ENCODE measurements at regions not wholly inside any gene's neighbourhood (a gene's known extent, or its start where the extent isn't known, plus 50 kb on each side); places are given as distances from the start of the nearest gene placed in this dataset.

DNA sequence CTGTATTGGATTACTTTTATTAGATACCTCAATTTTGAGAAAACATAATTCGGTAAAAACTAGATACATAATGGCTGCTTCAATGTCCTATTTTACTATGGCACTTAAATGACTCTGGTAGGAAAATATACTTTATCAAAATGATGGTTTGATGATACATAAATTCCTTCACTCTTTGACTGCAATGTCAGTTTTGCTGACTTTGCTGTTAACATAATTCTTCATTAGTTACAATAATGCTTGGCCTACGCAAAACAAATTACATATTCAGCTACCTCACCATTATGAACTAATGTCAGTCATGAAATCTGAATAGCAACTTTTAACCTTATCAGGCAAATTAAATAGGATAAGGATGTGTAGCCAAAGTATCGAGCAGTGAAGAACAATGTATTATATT, 1364.7 kb downstream of the KCNT2 start:
- ATAC-seq: no peak
- TF ChIP-seq ISL1 (CRISPR knock-in tag; IDR thresholded peaks at IDR 0.05) (no peak), BACH2 (CRISPR knock-in tag; IDR thresholded peaks at IDR 0.05; ENCODE audit: borderline replicate concordance) (no peak), ZFP3 (CRISPR knock-in tag; IDR thresholded peaks at IDR 0.05) (no peak), RARB (CRISPR knock-in tag; IDR thresholded peaks at IDR 0.05) (no peak), ZC3H10 (CRISPR knock-in tag; IDR thresholded peaks at IDR 0.05) (no peak), ZNF565 (CRISPR knock-in tag; conservative IDR thresholded peaks at IDR 0.05; ENCODE audit: low read depth) (no peak), CSDC2 (CRISPR knock-in tag; IDR thresholded peaks at IDR 0.05) (no peak), SNAI2 (CRISPR knock-in tag; IDR thresholded peaks at IDR 0.05) (no peak), GLIS3 (CRISPR knock-in tag; IDR thresholded peaks at IDR 0.05) (no peak), ZFP30 (CRISPR knock-in tag; IDR thresholded peaks at IDR 0.05) (no peak), PPARA (CRISPR knock-in tag; IDR thresholded peaks at IDR 0.05; ENCODE audit: borderline replicate concordance) (no peak), OSR1 (CRISPR knock-in tag; IDR thresholded peaks at IDR 0.05) (no peak)
- TF ChIP-seq, protein P1, sequence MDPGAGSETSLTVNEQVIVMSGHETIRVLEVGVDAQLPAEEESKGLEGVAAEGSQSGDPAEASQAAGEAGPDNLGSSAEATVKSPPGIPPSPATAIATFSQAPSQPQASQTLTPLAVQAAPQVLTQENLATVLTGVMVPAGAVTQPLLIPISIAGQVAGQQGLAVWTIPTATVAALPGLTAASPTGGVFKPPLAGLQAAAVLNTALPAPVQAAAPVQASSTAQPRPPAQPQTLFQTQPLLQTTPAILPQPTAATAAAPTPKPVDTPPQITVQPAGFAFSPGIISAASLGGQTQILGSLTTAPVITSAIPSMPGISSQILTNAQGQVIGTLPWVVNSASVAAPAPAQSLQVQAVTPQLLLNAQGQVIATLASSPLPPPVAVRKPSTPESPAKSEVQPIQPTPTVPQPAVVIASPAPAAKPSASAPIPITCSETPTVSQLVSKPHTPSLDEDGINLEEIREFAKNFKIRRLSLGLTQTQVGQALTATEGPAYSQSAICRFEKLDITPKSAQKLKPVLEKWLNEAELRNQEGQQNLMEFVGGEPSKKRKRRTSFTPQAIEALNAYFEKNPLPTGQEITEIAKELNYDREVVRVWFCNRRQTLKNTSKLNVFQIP (CRISPR knock-in tag; IDR thresholded peaks at IDR 0.05; ENCODE audit: borderline replicate concordance, low read depth): no peak
- TF ChIP-seq, protein P2, sequence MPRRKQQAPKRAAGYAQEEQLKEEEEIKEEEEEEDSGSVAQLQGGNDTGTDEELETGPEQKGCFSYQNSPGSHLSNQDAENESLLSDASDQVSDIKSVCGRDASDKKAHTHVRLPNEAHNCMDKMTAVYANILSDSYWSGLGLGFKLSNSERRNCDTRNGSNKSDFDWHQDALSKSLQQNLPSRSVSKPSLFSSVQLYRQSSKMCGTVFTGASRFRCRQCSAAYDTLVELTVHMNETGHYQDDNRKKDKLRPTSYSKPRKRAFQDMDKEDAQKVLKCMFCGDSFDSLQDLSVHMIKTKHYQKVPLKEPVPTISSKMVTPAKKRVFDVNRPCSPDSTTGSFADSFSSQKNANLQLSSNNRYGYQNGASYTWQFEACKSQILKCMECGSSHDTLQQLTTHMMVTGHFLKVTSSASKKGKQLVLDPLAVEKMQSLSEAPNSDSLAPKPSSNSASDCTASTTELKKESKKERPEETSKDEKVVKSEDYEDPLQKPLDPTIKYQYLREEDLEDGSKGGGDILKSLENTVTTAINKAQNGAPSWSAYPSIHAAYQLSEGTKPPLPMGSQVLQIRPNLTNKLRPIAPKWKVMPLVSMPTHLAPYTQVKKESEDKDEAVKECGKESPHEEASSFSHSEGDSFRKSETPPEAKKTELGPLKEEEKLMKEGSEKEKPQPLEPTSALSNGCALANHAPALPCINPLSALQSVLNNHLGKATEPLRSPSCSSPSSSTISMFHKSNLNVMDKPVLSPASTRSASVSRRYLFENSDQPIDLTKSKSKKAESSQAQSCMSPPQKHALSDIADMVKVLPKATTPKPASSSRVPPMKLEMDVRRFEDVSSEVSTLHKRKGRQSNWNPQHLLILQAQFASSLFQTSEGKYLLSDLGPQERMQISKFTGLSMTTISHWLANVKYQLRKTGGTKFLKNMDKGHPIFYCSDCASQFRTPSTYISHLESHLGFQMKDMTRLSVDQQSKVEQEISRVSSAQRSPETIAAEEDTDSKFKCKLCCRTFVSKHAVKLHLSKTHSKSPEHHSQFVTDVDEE (CRISPR knock-in tag; IDR thresholded peaks at IDR 0.05): no peak
- TF ChIP-seq, protein P3, sequence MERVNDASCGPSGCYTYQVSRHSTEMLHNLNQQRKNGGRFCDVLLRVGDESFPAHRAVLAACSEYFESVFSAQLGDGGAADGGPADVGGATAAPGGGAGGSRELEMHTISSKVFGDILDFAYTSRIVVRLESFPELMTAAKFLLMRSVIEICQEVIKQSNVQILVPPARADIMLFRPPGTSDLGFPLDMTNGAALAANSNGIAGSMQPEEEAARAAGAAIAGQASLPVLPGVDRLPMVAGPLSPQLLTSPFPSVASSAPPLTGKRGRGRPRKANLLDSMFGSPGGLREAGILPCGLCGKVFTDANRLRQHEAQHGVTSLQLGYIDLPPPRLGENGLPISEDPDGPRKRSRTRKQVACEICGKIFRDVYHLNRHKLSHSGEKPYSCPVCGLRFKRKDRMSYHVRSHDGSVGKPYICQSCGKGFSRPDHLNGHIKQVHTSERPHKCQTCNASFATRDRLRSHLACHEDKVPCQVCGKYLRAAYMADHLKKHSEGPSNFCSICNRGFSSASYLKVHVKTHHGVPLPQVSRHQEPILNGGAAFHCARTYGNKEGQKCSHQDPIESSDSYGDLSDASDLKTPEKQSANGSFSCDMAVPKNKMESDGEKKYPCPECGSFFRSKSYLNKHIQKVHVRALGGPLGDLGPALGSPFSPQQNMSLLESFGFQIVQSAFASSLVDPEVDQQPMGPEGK (CRISPR knock-in tag; IDR thresholded peaks at IDR 0.05; ENCODE audit: borderline replicate concordance): no peak

DNA sequence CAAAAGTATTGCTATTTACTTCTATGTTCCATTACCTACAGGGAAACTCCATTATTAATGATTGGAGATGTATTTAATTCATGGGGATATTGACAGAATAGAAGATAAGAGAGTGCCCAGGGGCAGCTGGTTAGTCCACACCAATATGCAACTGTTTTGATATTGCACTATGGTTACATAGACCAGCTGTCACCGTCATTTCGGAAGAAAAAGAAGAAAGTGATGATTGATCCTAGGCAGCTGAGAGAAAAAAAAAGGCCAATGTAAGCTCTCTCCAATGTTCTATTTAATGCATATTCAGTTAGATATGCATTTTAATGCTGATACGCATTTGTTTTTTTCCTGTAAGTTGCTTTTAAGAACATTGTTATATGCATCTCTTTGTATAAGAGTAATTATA, 1367.2 kb downstream of the KCNT2 start:
- TF ChIP-seq, protein P3 (CRISPR knock-in tag; IDR thresholded peaks at IDR 0.05; ENCODE audit: borderline replicate concordance): no peak
- TF ChIP-seq GLIS3 (CRISPR knock-in tag; IDR thresholded peaks at IDR 0.05): no peak
- no peak for TF ChIP-seq ZC3H10 (CRISPR knock-in tag; IDR thresholded peaks at IDR 0.05)
- no peak for TF ChIP-seq BACH2 (CRISPR knock-in tag; IDR thresholded peaks at IDR 0.05; ENCODE audit: borderline replicate concordance)
- TF ChIP-seq ARNTL (CRISPR knock-in tag; IDR thresholded peaks at IDR 0.05; ENCODE audit: borderline replicate concordance, low read depth): no peak
- TF ChIP-seq, protein P2 (CRISPR knock-in tag; IDR thresholded peaks at IDR 0.05): no peak
- no peak for TF ChIP-seq PPARA (CRISPR knock-in tag; IDR thresholded peaks at IDR 0.05; ENCODE audit: borderline replicate concordance)
- no peak for TF ChIP-seq ZNF70 (CRISPR knock-in tag; IDR thresholded peaks at IDR 0.05)
- TF ChIP-seq, protein P4, sequence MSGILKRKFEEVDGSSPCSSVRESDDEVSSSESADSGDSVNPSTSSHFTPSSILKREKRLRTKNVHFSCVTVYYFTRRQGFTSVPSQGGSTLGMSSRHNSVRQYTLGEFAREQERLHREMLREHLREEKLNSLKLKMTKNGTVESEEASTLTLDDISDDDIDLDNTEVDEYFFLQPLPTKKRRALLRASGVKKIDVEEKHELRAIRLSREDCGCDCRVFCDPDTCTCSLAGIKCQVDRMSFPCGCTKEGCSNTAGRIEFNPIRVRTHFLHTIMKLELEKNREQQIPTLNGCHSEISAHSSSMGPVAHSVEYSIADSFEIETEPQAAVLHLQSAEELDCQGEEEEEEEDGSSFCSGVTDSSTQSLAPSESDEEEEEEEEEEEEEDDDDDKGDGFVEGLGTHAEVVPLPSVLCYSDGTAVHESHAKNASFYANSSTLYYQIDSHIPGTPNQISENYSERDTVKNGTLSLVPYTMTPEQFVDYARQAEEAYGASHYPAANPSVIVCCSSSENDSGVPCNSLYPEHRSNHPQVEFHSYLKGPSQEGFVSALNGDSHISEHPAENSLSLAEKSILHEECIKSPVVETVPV (CRISPR knock-in tag; IDR thresholded peaks at IDR 0.05): no peak
- TF ChIP-seq, protein P1 (CRISPR knock-in tag; IDR thresholded peaks at IDR 0.05; ENCODE audit: borderline replicate concordance, low read depth): no peak
- no peak for TF ChIP-seq TOX (CRISPR knock-in tag; IDR thresholded peaks at IDR 0.05; ENCODE audit: borderline replicate concordance)
- no peak for TF ChIP-seq SNAI2 (CRISPR knock-in tag; IDR thresholded peaks at IDR 0.05)
- no peak for TF ChIP-seq ZFP3 (CRISPR knock-in tag; IDR thresholded peaks at IDR 0.05)
- TF ChIP-seq, protein P5, sequence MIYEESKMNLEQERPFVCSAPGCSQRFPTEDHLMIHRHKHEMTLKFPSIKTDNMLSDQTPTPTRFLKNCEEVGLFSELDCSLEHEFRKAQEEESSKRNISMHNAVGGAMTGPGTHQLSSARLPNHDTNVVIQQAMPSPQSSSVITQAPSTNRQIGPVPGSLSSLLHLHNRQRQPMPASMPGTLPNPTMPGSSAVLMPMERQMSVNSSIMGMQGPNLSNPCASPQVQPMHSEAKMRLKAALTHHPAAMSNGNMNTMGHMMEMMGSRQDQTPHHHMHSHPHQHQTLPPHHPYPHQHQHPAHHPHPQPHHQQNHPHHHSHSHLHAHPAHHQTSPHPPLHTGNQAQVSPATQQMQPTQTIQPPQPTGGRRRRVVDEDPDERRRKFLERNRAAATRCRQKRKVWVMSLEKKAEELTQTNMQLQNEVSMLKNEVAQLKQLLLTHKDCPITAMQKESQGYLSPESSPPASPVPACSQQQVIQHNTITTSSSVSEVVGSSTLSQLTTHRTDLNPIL (CRISPR knock-in tag; IDR thresholded peaks at IDR 0.05; ENCODE audit: low read depth): no peak
- no peak for TF ChIP-seq TCF4 (CRISPR knock-in tag; IDR thresholded peaks at IDR 0.05; ENCODE audit: borderline replicate concordance)
- no peak for TF ChIP-seq RARB (CRISPR knock-in tag; IDR thresholded peaks at IDR 0.05)
- no peak for TF ChIP-seq CSDC2 (CRISPR knock-in tag; IDR thresholded peaks at IDR 0.05)
- no peak for TF ChIP-seq ZFP30 (CRISPR knock-in tag; IDR thresholded peaks at IDR 0.05)
- TF ChIP-seq ZNF8 (CRISPR knock-in tag; IDR thresholded peaks at IDR 0.05): no peak
- TF ChIP-seq ZNF565 (CRISPR knock-in tag; conservative IDR thresholded peaks at IDR 0.05; ENCODE audit: low read depth): no peak

More for the DNA sequence above, 1367.2 kb downstream of the KCNT2 start:
- no peak for ATAC-seq
